ENCODE measurements at regions not wholly inside any gene's neighbourhood (a gene's known extent, or its start where the extent isn't known, plus 50 kb on each side); places are given as distances from the start of the nearest gene placed in this dataset.

DNA sequence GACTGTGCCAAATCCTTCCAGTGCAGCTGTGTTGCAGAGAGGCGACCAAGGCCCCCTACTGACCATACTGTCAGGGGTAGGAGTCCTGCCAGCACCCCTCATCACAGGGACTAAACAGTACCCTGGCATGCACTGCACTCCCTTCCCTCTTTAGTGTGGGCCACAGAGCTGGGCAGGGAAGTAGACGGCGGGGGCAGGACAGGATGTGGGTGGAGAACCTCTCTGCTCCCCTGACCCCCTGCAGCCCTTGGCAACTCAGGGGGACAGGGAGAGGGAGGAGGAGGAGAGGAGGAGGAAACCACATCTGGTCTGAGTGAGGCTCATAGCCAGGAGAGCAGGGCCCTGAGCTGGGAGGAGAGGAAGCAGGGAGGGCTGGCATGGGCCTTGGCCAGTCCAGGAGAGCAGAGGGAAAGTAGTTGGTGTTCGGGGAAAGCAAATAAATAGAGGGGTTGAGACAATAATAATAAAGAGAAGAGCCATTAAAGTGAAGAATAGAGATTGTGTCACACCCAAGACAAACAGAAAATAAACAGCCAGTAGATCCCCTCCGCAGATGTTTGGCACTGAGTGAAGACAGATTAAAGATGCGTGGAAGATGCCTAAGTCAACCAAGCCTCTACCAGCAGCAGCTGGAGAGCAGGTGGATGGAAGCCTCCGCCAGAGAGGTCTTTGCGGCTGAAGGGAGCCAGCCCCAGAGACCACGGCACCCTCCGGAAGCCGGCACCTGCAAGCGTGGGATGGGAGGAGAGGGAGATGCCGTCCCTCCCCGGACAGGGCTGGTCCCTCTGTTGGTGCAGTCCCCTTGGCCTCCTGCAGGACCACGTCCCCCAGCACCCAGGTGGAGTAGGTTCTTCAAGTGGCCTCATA lies 61.5 kb downstream of the RPUSD4 start:
- Histone ChIP-seq H3K4me3 (no peak overlapping the region), H3F3A (replicated peaks; ENCODE audit: low read depth) (0 out of 2 replicates have a peak, but pooled peaks cover 2% of the 10 kb centered on the region), H3K36me3 (ENCODE audit: insufficient read depth) (no peaks in the 10 kb centered on the region), H3K27ac (ENCODE audit: low read depth) (no peak overlapping the region), H2AFZ (no peak overlapping the region), H3K27me3 (ENCODE audit: insufficient read depth) (no peaks in the 10 kb centered on the region), H3K9me2 (ENCODE audit: insufficient read depth) (no peaks in the 10 kb centered on the region), H4K20me1 (replicated peaks; ENCODE audit: insufficient read depth) (no peaks in the 10 kb centered on the region), H3K4me2 (no peak overlapping the region), H3K79me2 (replicated peaks; ENCODE audit: insufficient read depth) (no peaks in the 10 kb centered on the region), H3K4me1 (ENCODE audit: insufficient read depth) (peaks cover 36% of the 10 kb centered on the region)
- peaks cover 48% of the 10 kb centered on the region for H3K4me1 Mint-ChIP-seq
- peaks cover 9% of the 10 kb centered on the region for H3K36me3 Mint-ChIP-seq (ENCODE audit: low read depth)
- no peak for DNase-seq (ENCODE audit: low spot score)
- H3K27ac Mint-ChIP-seq, result no peak overlapping the region
- peaks cover 14% of the 10 kb centered on the region for H3K9me3 Mint-ChIP-seq
- H3K4me3 Mint-ChIP-seq, result no peak overlapping the region
- ATAC-seq, result no peak
- H3K27me3 Mint-ChIP-seq (ENCODE audit: insufficient read depth, low read depth, poor library complexity), result peaks cover 5% of the 10 kb centered on the region
- no peak for TF ChIP-seq EZH2phosphoT487 (IDR thresholded peaks at IDR 0.05; ENCODE audit: unreplicated experiment)
- TF ChIP-seq, protein P1, sequence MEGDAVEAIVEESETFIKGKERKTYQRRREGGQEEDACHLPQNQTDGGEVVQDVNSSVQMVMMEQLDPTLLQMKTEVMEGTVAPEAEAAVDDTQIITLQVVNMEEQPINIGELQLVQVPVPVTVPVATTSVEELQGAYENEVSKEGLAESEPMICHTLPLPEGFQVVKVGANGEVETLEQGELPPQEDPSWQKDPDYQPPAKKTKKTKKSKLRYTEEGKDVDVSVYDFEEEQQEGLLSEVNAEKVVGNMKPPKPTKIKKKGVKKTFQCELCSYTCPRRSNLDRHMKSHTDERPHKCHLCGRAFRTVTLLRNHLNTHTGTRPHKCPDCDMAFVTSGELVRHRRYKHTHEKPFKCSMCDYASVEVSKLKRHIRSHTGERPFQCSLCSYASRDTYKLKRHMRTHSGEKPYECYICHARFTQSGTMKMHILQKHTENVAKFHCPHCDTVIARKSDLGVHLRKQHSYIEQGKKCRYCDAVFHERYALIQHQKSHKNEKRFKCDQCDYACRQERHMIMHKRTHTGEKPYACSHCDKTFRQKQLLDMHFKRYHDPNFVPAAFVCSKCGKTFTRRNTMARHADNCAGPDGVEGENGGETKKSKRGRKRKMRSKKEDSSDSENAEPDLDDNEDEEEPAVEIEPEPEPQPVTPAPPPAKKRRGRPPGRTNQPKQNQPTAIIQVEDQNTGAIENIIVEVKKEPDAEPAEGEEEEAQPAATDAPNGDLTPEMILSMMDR (conservative IDR thresholded peaks at IDR 0.05; ENCODE audit: low read depth in 2 of 2), result 0 out of 4 replicates have a peak, but pooled peaks of 1 of the 2 experiments have one; percentile 11
- TF ChIP-seq JUNB (IDR thresholded peaks at IDR 0.05; ENCODE audit: unreplicated experiment), result no peak

DNA sequence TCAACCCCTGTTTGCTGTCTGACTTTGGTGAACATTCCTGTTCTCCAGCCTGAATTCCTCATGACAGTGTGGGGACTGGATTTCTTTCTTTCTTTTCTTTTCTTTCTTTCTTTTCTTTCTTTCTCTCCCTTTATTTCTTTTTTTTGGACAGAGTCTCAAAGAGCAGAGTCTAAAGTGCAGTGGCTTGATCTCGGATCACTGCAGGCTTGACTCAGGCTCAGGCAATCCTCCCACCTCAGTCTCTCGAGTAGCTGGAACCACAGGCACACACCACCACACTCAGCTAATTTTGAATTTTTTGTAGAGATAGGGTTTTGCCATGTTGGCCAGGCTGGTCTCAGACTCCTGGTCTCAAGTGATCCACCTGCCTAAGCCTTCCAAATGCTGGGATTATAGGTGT lies 63.1 kb downstream of the RPUSD4 start:
- peaks cover 9% of the 10 kb centered on the region for H3K36me3 Mint-ChIP-seq (ENCODE audit: low read depth)
- TF ChIP-seq, protein P1 (conservative IDR thresholded peaks at IDR 0.05; ENCODE audit: low read depth in 2 of 2), result no peak
- TF ChIP-seq STAT1 (IDR thresholded peaks at IDR 0.05; ENCODE audit: unreplicated experiment), result no peak
- TF ChIP-seq CREB1 (CRISPR knock-in tag; IDR thresholded peaks at IDR 0.05; ENCODE audit: low read depth), result no peak
- no peak for TF ChIP-seq ZNF331 (CRISPR knock-in tag; IDR thresholded peaks at IDR 0.05; ENCODE audit: low read depth)
- TF ChIP-seq, protein P2, sequence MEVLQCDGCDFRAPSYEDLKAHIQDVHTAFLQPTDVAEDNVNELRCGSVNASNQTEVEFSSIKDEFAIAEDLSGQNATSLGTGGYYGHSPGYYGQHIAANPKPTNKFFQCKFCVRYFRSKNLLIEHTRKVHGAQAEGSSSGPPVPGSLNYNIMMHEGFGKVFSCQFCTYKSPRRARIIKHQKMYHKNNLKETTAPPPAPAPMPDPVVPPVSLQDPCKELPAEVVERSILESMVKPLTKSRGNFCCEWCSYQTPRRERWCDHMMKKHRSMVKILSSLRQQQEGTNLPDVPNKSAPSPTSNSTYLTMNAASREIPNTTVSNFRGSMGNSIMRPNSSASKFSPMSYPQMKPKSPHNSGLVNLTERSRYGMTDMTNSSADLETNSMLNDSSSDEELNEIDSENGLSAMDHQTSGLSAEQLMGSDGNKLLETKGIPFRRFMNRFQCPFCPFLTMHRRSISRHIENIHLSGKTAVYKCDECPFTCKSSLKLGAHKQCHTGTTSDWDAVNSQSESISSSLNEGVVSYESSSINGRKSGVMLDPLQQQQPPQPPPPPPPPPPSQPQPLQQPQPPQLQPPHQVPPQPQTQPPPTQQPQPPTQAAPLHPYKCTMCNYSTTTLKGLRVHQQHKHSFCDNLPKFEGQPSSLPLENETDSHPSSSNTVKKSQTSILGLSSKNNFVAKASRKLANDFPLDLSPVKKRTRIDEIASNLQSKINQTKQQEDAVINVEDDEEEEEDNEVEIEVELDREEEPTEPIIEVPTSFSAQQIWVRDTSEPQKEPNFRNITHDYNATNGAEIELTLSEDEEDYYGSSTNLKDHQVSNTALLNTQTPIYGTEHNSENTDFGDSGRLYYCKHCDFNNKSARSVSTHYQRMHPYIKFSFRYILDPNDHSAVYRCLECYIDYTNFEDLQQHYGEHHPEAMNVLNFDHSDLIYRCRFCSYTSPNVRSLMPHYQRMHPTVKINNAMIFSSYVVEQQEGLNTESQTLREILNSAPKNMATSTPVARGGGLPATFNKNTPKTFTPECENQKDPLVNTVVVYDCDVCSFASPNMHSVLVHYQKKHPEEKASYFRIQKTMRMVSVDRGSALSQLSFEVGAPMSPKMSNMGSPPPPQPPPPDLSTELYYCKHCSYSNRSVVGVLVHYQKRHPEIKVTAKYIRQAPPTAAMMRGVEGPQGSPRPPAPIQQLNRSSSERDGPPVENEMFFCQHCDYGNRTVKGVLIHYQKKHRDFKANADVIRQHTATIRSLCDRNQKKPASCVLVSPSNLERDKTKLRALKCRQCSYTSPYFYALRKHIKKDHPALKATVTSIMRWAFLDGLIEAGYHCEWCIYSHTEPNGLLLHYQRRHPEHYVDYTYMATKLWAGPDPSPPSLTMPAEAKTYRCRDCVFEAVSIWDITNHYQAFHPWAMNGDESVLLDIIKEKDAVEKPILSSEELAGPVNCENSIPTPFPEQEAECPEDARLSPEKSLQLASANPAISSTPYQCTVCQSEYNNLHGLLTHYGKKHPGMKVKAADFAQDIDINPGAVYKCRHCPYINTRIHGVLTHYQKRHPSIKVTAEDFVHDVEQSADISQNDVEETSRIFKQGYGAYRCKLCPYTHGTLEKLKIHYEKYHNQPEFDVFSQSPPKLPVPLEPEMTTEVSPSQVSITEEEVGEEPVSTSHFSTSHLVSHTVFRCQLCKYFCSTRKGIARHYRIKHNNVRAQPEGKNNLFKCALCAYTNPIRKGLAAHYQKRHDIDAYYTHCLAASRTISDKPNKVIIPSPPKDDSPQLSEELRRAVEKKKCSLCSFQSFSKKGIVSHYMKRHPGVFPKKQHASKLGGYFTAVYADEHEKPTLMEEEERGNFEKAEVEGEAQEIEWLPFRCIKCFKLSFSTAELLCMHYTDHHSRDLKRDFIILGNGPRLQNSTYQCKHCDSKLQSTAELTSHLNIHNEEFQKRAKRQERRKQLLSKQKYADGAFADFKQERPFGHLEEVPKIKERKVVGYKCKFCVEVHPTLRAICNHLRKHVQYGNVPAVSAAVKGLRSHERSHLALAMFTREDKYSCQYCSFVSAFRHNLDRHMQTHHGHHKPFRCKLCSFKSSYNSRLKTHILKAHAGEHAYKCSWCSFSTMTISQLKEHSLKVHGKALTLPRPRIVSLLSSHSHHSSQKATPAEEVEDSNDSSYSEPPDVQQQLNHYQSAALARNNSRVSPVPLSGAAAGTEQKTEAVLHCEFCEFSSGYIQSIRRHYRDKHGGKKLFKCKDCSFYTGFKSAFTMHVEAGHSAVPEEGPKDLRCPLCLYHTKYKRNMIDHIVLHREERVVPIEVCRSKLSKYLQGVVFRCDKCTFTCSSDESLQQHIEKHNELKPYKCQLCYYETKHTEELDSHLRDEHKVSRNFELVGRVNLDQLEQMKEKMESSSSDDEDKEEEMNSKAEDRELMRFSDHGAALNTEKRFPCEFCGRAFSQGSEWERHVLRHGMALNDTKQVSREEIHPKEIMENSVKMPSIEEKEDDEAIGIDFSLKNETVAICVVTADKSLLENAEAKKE (CRISPR knock-in tag; IDR thresholded peaks at IDR 0.05), result no peak
- no peak for TF ChIP-seq EZH2 (IDR thresholded peaks at IDR 0.05; ENCODE audit: low read depth, unreplicated experiment)
- no peak for TF ChIP-seq NANOG (IDR thresholded peaks at IDR 0.05; ENCODE audit: borderline replicate concordance)

More for the DNA sequence above, 63.1 kb downstream of the RPUSD4 start:
- ATAC-seq (no peak), DNase-seq (ENCODE audit: low spot score) (no peak)
- Histone ChIP-seq H4K20me1 (replicated peaks; ENCODE audit: insufficient read depth) (no peaks in the 10 kb centered on the region), H3K27me3 (ENCODE audit: insufficient read depth) (no peaks in the 10 kb centered on the region), H3F3A (replicated peaks; ENCODE audit: low read depth) (0 out of 2 replicates have a peak, but pooled peaks cover 2% of the 10 kb centered on the region), H3K27ac (ENCODE audit: low read depth) (no peak overlapping the region), H2AFZ (0 out of 2 replicates have a peak overlapping the region, but pooled peaks have one; percentile 18), H3K4me3 (no peak overlapping the region), H3K4me2 (no peak overlapping the region), H3K4me1 (ENCODE audit: insufficient read depth) (peaks cover 36% of the 10 kb centered on the region), H3K9me2 (ENCODE audit: insufficient read depth) (no peaks in the 10 kb centered on the region), H3K79me2 (replicated peaks; ENCODE audit: insufficient read depth) (no peaks in the 10 kb centered on the region), H3K36me3 (ENCODE audit: insufficient read depth) (no peaks in the 10 kb centered on the region)
- Mint-ChIP-seq H3K9me3 (peaks cover 14% of the 10 kb centered on the region), H3K27ac (no peak overlapping the region), H3K4me3 (no peak overlapping the region), H3K4me1 (peaks cover 42% of the 10 kb centered on the region), H3K27me3 (ENCODE audit: insufficient read depth, low read depth, poor library complexity) (peaks cover 7% of the 10 kb centered on the region)
